ENCODE measurements at regions not wholly inside any gene's neighbourhood (a gene's known extent, or its start where the extent isn't known, plus 50 kb on each side); places are given as distances from the start of the nearest gene placed in this dataset.
"Not testable (repeated sequence)": the region's sequence is repeated elsewhere in the genome, so short reads cannot be mapped to it uniquely, and the experiment has no call there.

- H3K27ac ChIP-seq, result no peak overlapping the region
- H3K9me3 ChIP-seq, result no peaks in the 10 kb centered on the region
- no peak for TF ChIP-seq POLR2A (IDR thresholded peaks at IDR 0.05)
- no peak for TF ChIP-seq EP300 (IDR thresholded peaks at IDR 0.05)
- TF ChIP-seq CTCF (IDR thresholded peaks at IDR 0.05), result no peak
- no peak for DNase-seq
- no peak overlapping the region for H3K4me3 ChIP-seq
- intact Hi-C loops (cut with DNase I), result no loop called here
- no peaks in the 10 kb centered on the region for H3K27me3 ChIP-seq
- no peaks in the 10 kb centered on the region for H3K36me3 ChIP-seq
- H3K4me1 ChIP-seq (ENCODE audit: insufficient read depth), result no peaks in the 10 kb centered on the region
- 78 to 81% (median 81%) methylated on average over 5 of the region's 5 CpGs for WGBS, 3 donors
Observed at GRCh38 chr4:188437535-188437934, 298.3 kb downstream of the TRIML1 start.

- H3K4me3 ChIP-seq; H3K9me3 ChIP-seq; intact Hi-C loops (cut with DNase I); H3K27ac ChIP-seq; H3K4me1 ChIP-seq (ENCODE audit: insufficient read depth); H3K36me3 ChIP-seq; DNase-seq; H3K27me3 ChIP-seq: not testable (repeated sequence)
- 92 to 94% (median 94%) methylated on average over 5 of the region's 5 CpGs for WGBS, 3 donors
Observed at GRCh38 chr4:188438391-188438824, 299.2 kb downstream of the TRIML1 start.

GRCh38 chr4:188439641-188440311 is 300.5 kb downstream of the TRIML1 start:
- no peak overlapping the region for H3K27ac ChIP-seq
- 67 to 70% (median 68%) methylated on average over 6 of the region's 6 CpGs for WGBS, 3 donors
- no peaks in the 10 kb centered on the region for H3K9me3 ChIP-seq
- intact Hi-C loops (cut with DNase I), result no loop called here
- H3K4me3 ChIP-seq, result no peak overlapping the region
- H3K4me1 ChIP-seq (ENCODE audit: insufficient read depth), result no peaks in the 10 kb centered on the region
- TF ChIP-seq EP300 (IDR thresholded peaks at IDR 0.05) (no peak), POLR2A (IDR thresholded peaks at IDR 0.05) (no peak), CTCF (IDR thresholded peaks at IDR 0.05) (no peak)
- no peaks in the 10 kb centered on the region for H3K27me3 ChIP-seq
- DNase-seq, result no peak
- H3K36me3 ChIP-seq, result no peaks in the 10 kb centered on the region

GRCh38 chr4:188444500-188444899 is 305.3 kb downstream of the TRIML1 start:
- 83 to 89% (median 86%) methylated on average over 4 of the region's 4 CpGs for WGBS, 3 donors
- Histone ChIP-seq H3K27ac (no peak overlapping the region), H3K4me3 (no peak overlapping the region), H3K4me1 (ENCODE audit: insufficient read depth) (no peaks in the 10 kb centered on the region), H3K36me3 (no peaks in the 10 kb centered on the region), H3K9me3 (no peaks in the 10 kb centered on the region), H3K27me3 (no peaks in the 10 kb centered on the region)
- TF ChIP-seq EP300 (IDR thresholded peaks at IDR 0.05) (no peak), POLR2A (IDR thresholded peaks at IDR 0.05) (no peak), CTCF (IDR thresholded peaks at IDR 0.05) (no peak)
- no peak for DNase-seq
- intact Hi-C loops (cut with DNase I), result no loop called here

GRCh38 chr4:188448996-188449395 is 309.8 kb downstream of the TRIML1 start:
- H3K27me3 ChIP-seq; H3K4me3 ChIP-seq; intact Hi-C loops (cut with DNase I); DNase-seq; H3K9me3 ChIP-seq; H3K27ac ChIP-seq; H3K4me1 ChIP-seq (ENCODE audit: insufficient read depth); H3K36me3 ChIP-seq: not testable (repeated sequence)
- 21 to 43% (median 21%) methylated on average over 3 to 4 of the region's 4 CpGs for WGBS, 3 donors
